ENCODE measurements at regions not wholly inside any gene's neighbourhood (a gene's known extent, or its start where the extent isn't known, plus 50 kb on each side); places are given as distances from the start of the nearest gene placed in this dataset.

DNA sequence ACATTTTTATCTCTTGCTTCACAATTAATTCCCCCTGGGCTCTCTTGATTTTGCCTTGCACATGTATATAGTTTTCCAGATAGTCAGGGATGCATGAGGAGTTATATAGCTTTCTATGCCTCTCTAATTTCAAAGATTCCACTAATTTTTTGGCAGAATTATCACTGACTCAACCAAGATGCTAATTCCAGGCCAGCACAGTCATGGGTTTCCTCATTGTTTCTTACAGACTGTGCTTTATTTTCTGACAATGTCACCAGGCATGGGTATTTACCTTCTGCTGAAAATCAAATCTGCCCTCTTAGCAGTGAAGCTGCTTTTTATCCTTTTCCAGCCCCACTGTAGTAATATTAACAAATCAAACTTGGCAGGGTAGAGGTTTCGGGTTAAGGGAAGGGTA lies 1520.6 kb upstream of the CADM2 start:
- no peaks in the 10 kb centered on the region for H3K4me1 ChIP-seq (replicated peaks)
- 76% methylated on average over 1 of the region's 1 CpG for WGBS
- no peaks in the 10 kb centered on the region for H3K36me3 ChIP-seq
- no peak overlapping the region for H3K4me3 ChIP-seq
- no peak overlapping the region for H3K27ac ChIP-seq
- H3K27me3 ChIP-seq (replicated peaks; ENCODE audit: insufficient read depth) = no peaks in the 10 kb centered on the region
- intact Hi-C loops (cut with DNase I) = no loop called here
- TF ChIP-seq POLR2AphosphoS5 (IDR thresholded peaks at IDR 0.05) = no peak
- TF ChIP-seq, protein P1, sequence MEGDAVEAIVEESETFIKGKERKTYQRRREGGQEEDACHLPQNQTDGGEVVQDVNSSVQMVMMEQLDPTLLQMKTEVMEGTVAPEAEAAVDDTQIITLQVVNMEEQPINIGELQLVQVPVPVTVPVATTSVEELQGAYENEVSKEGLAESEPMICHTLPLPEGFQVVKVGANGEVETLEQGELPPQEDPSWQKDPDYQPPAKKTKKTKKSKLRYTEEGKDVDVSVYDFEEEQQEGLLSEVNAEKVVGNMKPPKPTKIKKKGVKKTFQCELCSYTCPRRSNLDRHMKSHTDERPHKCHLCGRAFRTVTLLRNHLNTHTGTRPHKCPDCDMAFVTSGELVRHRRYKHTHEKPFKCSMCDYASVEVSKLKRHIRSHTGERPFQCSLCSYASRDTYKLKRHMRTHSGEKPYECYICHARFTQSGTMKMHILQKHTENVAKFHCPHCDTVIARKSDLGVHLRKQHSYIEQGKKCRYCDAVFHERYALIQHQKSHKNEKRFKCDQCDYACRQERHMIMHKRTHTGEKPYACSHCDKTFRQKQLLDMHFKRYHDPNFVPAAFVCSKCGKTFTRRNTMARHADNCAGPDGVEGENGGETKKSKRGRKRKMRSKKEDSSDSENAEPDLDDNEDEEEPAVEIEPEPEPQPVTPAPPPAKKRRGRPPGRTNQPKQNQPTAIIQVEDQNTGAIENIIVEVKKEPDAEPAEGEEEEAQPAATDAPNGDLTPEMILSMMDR (IDR thresholded peaks at IDR 0.05) = no peak
- TF ChIP-seq POLR2A (IDR thresholded peaks at IDR 0.05) = no peak
- no peak for DNase-seq (ENCODE audit: low spot score)
- no peaks in the 10 kb centered on the region for H3K9me3 ChIP-seq

DNA sequence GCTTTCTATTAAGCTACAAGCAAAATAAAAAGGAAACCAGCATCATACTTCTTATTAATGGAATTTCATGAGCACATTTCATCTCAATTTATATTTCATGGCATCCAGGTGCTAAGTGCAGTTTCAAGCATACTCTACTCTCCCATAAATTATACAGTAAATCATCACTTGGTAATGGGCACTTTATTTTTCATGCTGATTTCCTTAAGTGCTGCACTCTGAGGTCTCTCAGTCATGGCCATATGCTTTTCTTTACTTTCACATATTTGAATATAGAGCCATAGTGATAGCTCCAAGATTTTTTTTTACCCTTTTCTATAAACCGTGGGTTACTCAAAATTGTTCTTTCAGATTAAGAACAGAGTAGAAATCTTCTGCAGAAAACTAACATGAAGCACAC lies 1505.7 kb upstream of the CADM2 start:
- no peak overlapping the region for H3K4me3 ChIP-seq
- intact Hi-C loops (cut with DNase I) = no loop called here
- H3K36me3 ChIP-seq = no peaks in the 10 kb centered on the region
- H3K27me3 ChIP-seq (replicated peaks; ENCODE audit: insufficient read depth) = no peaks in the 10 kb centered on the region
- no peak for DNase-seq (ENCODE audit: low spot score)
- WGBS = 48% methylated on average over 1 of the region's 1 CpG
- TF ChIP-seq POLR2AphosphoS5 (IDR thresholded peaks at IDR 0.05) (no peak), POLR2A (IDR thresholded peaks at IDR 0.05) (no peak)
- TF ChIP-seq, protein P1 (IDR thresholded peaks at IDR 0.05) = no peak
- no peaks in the 10 kb centered on the region for H3K4me1 ChIP-seq (replicated peaks)
- H3K27ac ChIP-seq = no peak overlapping the region
- no peaks in the 10 kb centered on the region for H3K9me3 ChIP-seq

DNA sequence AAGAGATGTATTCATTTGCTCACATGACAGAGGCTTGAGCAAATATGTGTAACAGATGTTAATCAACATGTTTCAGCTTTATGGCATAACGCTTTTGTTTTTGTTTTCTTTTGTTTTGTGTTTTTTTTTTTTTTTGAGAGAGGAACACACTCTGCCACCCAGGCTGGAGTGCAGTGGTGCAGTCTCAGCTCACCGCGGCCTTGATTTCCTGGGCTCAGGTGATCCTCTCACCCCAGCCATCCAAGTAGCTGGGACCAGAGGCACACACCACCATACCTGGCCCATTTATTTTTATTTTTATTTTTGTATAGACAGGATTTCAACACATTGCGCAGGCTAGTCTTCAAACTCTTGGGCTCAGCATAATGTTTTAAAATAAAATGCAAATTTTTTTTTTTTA lies 1504.4 kb upstream of the CADM2 start:
- intact Hi-C loops (cut with DNase I) = no loop called here
- 75% methylated on average over 4 of the region's 4 CpGs for WGBS
- no peak for TF ChIP-seq POLR2A (IDR thresholded peaks at IDR 0.05)
- TF ChIP-seq POLR2AphosphoS5 (IDR thresholded peaks at IDR 0.05) = no peak
- TF ChIP-seq, protein P1 (IDR thresholded peaks at IDR 0.05) = no peak
- Histone ChIP-seq H3K4me3 (no peak overlapping the region), H3K9me3 (no peaks in the 10 kb centered on the region), H3K36me3 (no peaks in the 10 kb centered on the region), H3K27me3 (replicated peaks; ENCODE audit: insufficient read depth) (no peaks in the 10 kb centered on the region), H3K27ac (no peak overlapping the region), H3K4me1 (replicated peaks) (no peaks in the 10 kb centered on the region)
- no peak for DNase-seq (ENCODE audit: low spot score)

DNA sequence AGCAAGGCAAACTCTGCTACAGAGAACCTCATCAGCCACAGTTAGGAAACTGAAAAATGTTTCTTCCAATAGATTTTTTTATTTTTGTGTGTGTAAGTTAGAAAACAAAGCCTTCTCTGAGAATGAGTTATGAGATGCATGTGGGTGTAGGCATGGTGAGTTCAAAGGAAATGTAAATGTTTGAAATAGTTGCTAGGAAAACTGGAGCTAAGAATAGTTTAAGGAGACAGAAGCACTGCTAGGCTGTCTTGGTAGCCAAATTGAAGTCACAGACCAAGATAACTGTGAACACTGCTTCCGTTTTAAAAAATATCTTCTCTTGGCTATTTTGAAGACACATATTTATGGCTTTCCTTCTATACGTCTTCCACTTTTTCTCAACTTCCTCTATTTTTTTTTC lies 1501.2 kb upstream of the CADM2 start:
- no peak for DNase-seq (ENCODE audit: low spot score)
- H3K27me3 ChIP-seq (replicated peaks; ENCODE audit: insufficient read depth) = no peaks in the 10 kb centered on the region
- no peak overlapping the region for H3K4me3 ChIP-seq
- no peak for TF ChIP-seq POLR2AphosphoS5 (IDR thresholded peaks at IDR 0.05)
- TF ChIP-seq, protein P1 (IDR thresholded peaks at IDR 0.05) = no peak
- no peak for TF ChIP-seq POLR2A (IDR thresholded peaks at IDR 0.05)
- no peaks in the 10 kb centered on the region for H3K36me3 ChIP-seq
- WGBS = 43% methylated on average over 2 of the region's 2 CpGs
- H3K27ac ChIP-seq = no peak overlapping the region
- intact Hi-C loops (cut with DNase I) = no loop called here
- H3K4me1 ChIP-seq (replicated peaks) = no peaks in the 10 kb centered on the region
- no peaks in the 10 kb centered on the region for H3K9me3 ChIP-seq

DNA sequence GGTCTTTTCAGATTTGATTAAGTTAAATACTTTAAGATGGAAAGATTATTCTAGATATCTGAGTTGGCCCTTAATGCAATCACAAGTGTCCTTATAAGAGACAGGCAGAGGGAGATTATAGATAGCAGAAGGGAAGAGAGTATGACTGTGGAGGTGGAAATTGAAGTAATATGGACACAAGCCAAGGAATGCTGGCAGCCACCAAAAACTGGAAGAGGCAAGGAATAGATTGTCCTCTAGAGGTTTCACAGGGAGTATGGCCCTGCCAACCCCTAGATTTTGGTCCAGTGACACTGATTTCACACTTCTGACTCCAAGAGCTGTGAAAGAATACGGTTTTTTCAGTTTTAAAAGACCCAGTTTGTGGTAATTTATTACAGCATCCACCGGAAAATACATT lies 1498.7 kb upstream of the CADM2 start:
- WGBS = 58% methylated on average over 2 of the region's 2 CpGs
- Histone ChIP-seq H3K27me3 (replicated peaks; ENCODE audit: insufficient read depth) (no peaks in the 10 kb centered on the region), H3K9me3 (no peaks in the 10 kb centered on the region), H3K4me1 (replicated peaks) (no peaks in the 10 kb centered on the region), H3K36me3 (no peaks in the 10 kb centered on the region), H3K27ac (no peak overlapping the region), H3K4me3 (no peak overlapping the region)
- intact Hi-C loops (cut with DNase I) = no loop called here
- DNase-seq (ENCODE audit: low spot score) = no peak
- TF ChIP-seq POLR2A (IDR thresholded peaks at IDR 0.05) = no peak
- TF ChIP-seq, protein P1 (IDR thresholded peaks at IDR 0.05) = no peak
- no peak for TF ChIP-seq POLR2AphosphoS5 (IDR thresholded peaks at IDR 0.05)

All from prostate gland (tissue), 2 donors.